ENCODE measurements at regions not wholly inside any gene's neighbourhood (a gene's known extent, or its start where the extent isn't known, plus 50 kb on each side); places are given as distances from the start of the nearest gene placed in this dataset.

GRCh38 chr6:14912226-14912625 is 333.6 kb upstream of the JARID2 start:
- no peak for DNase-seq

GRCh38 chr6:14912706-14913105 is 333.2 kb upstream of the JARID2 start:
- no peak for DNase-seq

GRCh38 chr6:14913931-14914330 is 331.9 kb upstream of the JARID2 start:
- DNase-seq, result no peak

- no peak for DNase-seq
Observed at GRCh38 chr6:14915888-14916832, 329.7 kb upstream of the JARID2 start.

DNA sequence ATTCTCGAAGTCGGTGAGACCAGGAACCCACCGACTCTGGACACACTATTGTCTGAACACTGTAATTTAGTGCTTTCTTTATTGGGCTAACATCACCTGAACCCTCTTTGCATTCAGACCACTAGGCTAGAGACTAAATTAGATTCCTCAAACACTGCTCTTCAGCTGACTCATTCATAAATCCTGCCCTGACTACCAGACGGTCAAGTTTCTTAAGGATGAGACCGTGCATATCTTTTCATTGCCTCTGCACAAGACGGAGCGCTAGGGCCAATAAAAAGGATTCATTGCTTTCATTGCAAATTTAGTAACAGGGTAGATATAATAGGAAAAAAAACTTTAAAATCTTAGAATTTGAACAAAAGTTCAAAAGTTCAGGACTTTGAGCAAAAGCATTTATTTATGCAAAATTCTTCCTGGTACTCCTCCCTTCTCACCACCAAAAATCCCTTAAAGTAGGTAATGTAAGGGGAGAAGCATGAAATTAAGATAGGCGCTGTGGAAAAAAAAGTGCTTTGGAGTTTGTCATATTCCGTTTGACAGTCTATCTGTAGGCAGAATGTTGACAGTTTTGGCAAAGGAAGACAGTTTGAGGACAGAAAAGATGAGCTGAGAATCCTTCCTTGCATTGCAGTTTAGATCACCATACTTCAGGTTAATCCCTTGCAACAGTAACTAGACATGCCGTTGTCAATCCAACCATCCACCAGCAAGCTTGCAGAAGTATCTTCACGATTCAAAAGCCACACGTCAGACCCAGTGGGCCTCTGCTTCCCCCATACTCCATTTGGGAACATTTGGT is 328.6 kb upstream of the JARID2 start:
- DNase-seq, result no peak

DNA sequence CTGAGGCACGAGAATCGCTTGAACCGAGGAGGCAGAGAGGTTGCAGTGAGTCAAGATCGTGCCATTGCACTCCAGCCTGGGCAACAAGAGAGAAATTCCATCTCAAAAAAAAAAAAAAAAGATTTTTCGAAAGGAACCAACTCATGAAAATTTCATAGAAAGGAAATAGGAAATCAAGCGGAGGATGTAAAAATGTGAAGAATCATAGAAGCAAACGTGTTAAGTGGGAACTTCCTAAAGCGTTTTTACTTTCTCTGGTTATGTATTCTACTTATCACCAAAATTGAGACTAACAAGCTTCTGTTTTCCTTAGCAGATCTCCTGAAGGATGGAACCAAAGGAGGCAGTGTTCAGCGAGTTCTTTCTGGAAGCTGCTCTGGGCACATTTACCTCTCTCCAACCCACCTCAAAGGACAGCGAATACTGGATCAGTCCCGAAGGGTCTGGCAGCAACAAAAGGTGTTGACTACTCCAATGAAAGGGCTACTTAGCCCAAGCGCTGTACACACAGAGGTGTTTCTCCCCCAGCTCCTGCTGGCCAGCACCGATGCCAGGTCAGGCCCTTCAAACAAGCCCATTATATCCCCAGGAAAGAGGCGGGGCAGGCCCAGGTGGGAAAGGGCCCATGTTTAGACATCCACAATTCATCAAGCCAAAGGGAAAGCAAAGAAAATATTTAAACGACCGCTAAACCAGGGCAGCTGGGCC is 327.5 kb upstream of the JARID2 start:
- DNase-seq, result no peak

- no peak for DNase-seq
Observed at GRCh38 chr6:14919038-14919670, 326.7 kb upstream of the JARID2 start.

- DNase-seq, result no peak
Observed at GRCh38 chr6:14920276-14920675, 325.6 kb upstream of the JARID2 start.

DNA sequence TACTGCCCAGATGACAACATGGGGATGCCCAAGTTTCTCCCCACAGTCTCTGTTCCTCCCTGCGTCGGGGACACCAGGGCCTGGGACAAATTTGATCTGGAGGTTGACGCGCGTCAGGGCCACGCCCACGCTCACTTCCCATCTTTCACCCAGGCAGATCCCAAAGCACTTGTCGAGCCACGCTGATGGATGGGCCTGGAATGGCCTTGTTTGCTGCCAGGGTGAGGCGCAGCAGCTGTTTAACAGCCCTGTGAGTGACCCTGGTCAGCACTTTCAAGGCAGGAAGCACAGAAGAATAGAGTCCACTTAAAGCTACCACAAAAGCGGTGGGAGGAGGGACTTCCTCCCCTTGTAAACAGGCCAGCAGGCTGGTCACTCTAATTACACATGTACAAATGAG is 324.7 kb upstream of the JARID2 start:
- no peak for DNase-seq

GRCh38 chr6:14921878-14922671 is 323.8 kb upstream of the JARID2 start:
- DNase-seq, result no peak

DNA sequence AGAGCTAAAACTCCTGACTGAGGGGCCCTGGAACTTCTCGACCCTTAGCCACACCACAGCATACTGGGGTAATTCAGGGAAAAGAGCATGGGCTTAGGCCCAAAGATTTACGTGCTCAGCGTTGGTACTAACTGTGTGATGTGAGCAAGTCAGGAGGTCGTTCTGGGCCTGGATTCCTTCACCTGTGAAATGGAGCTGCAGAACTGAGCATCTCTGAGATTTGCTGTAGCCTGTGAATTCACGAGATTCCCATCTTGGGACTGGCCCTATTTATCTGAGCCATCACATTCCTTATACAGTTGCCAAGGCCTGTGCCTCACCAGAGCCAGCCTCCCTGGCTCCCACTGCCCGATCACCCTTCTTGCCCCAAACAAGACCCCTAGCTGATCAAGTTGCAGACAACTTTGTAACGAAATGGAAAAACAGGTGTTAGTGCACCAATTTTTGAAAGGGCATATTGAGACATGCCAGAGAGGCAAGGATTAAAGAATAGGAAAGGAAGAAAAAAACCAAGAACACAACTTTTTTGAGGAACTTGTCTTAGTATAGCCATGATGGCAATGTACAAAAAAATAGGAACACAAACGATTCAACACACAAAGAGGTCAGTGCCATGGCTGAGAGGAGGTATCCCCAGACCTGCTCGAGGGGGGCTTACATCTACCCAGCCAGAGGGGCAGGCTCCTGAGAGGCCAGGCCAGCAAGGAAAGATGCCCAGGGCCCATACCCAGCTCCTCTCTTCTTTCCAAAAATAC is 323.0 kb upstream of the JARID2 start:
- no peak for DNase-seq

DNA sequence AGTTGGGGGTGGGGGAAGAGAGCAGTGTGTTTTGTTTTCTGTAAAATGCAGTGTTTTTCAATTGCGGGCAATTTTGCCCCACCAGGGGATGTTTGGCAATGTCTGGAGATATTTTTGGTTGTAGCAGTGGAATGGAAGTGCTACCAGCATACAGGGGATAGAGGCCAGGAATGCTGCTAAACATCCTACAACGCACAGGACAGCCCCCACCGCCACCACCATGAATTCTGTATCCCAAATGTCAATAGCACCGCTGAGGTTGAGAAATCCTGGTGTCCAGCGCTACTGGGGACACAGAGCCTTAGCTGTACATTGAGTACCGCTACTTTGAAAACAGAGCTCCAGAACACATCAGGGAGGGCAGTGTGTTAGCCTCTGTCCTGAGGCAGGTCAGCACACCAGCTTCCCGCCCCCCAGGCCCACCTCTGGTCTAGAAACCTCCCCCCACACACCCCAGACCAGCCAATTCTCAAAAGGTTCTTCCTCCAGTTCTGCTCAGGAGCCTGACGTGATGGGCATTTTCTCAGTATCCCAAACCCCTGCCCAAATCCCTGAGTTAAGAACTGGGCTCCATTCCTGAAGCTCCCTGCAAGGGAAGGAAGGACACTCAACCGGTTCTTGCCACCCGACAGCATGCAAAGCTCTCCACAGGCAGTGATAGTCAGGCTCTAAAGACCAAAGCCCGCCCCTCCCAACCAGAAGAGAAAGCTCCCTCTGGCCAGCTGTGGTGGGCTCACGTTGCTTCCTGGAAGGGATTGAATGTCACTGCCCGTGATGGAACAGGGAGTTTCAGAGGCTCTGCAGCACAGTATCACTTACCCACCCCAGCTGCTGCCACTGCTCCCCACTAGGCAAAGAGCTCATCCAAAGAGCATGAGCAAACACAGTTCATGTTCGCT is 321.5 kb upstream of the JARID2 start:
- DNase-seq, result peak; percentile 90

DNA sequence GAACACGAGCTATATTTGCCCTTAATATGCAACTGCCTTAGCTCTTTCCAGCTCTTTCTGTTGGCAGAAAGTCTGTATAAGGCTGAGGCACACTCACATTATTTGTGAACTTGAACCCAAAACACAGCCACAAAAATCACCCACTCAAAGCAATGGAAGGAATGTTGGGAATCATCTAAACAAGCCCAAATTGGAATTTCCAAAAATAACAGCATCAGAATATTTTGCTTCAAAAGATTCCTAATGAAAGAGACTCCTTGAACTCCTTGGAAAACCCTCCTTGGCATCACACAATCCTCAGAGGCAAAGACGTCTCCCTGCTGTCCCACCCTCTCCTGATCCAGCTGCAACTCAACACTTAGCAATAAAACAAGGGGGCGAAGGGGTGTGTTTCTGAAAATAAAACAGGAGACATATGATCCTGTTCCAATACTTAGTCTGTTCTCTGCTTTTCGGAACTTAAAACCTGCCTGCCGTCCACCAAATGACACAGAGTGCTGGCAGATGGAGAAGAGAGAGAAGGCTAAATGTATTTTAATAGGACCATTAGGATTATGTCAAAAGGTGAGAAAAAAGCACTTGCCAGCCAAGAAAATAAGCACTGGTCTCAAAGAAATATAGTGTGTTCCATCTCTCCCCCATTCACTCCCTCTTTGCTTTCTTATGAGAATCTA is 320.7 kb upstream of the JARID2 start:
- DNase-seq, result peak; percentile 40

DNA sequence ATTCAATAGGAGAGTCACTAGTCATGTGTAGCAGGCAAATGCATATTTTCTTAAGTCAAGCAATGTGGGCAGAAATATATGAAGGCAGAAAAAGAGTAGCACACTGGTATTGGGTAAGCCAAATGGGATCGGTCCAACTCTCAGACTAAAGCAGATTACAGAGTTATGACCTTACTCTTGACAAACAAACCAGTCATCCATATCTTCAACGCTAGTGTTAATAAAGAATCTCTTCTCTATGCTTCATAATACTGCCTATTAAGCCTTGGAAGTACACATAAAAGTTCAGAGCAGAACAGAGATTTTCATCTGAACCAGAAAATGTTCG is 320.2 kb upstream of the JARID2 start:
- DNase-seq, result no peak

- DNase-seq, result no peak
Observed at GRCh38 chr6:14927398-14927797, 318.5 kb upstream of the JARID2 start.

GRCh38 chr6:14929291-14929690 is 316.6 kb upstream of the JARID2 start:
- no peak for DNase-seq

- no peak for DNase-seq
Observed at GRCh38 chr6:14930366-14930989, 315.4 kb upstream of the JARID2 start.

GRCh38 chr6:14932485-14933182 is 313.2 kb upstream of the JARID2 start:
- DNase-seq, result no peak

DNA sequence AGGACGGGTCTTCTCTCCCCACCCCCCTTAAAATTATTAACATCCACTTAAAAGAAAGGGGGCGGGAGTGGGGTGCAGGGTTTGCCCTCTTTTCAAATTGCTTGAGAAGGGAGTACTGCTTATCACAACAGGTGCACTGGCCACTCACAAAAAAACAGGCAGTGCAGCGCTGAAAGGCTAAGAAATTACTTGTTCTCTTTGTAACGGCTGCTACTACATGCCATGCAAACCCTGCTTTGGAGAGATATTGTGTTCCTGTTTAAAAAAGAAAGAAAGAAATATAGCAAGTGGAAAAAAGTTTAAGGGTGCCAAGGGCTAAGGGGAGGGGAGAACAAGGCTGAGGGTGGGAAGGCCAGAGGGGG is 312.7 kb upstream of the JARID2 start:
- no peak for DNase-seq
